ENCODE measurements at regions not wholly inside any gene's neighbourhood (a gene's known extent, or its start where the extent isn't known, plus 50 kb on each side); places are given as distances from the start of the nearest gene placed in this dataset.

DNA sequence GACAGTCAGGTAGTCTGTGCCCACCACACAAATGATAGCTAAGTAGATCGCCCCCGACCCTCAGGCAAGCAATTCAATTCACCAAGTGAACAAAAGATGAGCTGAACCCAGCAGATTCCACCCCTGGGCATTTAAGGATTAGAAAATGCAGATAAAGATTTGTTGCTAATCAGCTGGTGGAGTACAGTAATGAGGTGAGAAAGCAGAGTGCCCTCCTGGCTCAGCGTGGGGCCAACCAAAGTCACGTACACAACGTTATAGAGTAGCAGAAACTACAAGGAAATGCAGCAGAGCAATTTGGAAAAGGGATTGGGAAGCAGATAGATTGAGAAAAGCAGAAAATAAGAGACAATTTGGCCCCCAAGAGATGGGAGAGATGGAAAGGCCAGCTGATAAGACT, 91.2 kb downstream of the SOX9 start:
- DNase-seq: no peak

GRCh38 chr17:72215490-72215889, 94.7 kb downstream of the SOX9 start:
- DNase-seq: no peak

DNA sequence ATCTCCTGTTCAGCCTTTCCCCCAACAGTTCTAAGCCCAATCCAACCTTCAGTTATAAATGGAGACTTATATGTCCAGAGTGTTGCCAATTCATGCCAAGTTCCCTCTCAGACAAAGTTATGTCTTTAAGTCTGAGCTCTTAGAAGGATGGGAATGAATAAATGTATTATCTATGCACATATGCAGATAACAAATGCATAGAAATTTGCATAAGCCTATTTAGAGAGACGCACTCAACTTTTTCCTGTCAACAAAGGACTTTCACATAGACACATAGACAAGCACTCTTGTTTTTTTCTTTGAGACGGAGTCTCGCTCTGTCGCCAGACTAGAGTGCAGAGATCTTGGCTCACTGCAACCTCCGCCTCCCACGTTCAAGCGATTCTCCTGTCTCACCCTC, 95.1 kb downstream of the SOX9 start:
- DNase-seq: no peak

- no peak for DNase-seq
Observed at GRCh38 chr17:72219137-72219823, 98.5 kb downstream of the SOX9 start.

- DNase-seq: no peak
Observed at GRCh38 chr17:72219824-72220493, 99.1 kb downstream of the SOX9 start.

DNA sequence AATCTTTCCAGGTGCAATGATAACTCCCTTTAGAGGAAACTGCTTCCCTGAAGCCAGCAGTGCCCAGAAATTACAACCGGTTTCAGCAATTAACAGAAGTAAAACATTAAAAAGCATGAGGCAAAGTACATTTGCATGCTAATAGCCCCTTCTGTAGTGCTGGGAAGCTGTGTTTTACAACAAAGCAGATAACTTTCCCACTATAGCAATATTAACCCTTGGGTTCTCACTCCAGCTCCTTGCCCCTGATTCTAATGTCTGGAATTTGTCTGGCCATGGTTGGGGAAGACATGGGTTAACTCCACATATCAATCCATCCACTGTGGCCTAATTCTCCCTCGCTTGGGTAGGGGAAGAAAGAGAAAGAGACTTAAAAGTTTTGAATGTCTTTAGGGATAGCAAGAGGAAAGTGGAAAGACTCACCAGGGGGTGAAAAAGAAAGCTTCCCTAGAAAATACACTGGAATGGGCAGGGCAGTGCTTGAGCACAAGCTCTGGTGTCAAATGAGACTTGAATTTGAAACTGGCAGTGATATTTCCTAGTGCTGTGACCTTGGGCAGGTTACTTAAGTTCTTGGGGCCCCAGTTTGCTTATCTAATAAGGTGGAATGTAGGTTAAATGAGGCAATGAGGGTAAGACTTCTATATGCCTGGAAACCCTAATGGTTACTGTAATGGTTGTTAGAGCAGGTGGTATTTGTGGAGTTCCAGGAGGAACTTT, 102.0 kb downstream of the SOX9 start:
- DNase-seq: no peak

GRCh38 chr17:72223866-72224291, 103.1 kb downstream of the SOX9 start:
- no peak for DNase-seq

GRCh38 chr17:72226322-72226721, 105.5 kb downstream of the SOX9 start:
- DNase-seq: no peak

DNA sequence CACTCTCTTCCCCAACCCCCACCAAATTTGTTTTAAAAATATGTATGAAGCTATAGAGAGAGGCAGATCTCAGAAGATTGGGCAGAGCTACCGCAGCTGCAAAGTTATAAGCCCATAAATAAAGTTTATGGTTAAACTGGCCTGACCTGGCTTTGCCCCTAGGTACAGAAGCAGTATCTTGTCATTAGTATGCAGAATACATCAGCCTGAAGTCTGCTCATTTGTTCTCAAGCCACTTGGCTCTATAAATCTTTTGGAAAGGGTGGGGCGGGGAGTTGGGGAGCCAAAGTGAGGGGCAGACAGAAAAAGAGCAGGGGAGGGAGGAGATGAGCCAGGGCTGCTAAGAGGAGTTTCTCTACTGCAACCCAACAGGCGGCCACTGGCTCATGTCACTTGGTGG, 113.2 kb downstream of the SOX9 start:
- DNase-seq: no peak

DNA sequence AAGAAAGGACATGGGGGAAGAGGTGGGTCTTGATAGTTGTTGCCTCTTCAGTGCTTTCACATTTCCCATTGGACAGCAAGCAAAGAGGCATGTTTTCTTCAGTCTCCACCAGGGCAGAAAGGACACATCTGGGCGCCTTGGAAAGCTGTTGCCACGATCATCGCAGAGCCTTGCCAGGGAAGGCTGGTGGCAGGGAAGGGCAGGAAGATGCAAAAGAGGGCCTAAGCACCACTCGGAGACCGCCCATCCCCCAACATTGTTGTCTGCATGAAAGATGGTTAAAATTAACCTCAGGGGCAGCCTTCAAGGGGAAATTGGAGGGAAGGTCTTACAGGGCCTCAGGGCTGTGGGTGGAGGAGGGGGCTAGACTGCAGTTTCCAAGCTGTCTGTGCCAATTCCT, 114.2 kb downstream of the SOX9 start:
- DNase-seq: no peak

DNA sequence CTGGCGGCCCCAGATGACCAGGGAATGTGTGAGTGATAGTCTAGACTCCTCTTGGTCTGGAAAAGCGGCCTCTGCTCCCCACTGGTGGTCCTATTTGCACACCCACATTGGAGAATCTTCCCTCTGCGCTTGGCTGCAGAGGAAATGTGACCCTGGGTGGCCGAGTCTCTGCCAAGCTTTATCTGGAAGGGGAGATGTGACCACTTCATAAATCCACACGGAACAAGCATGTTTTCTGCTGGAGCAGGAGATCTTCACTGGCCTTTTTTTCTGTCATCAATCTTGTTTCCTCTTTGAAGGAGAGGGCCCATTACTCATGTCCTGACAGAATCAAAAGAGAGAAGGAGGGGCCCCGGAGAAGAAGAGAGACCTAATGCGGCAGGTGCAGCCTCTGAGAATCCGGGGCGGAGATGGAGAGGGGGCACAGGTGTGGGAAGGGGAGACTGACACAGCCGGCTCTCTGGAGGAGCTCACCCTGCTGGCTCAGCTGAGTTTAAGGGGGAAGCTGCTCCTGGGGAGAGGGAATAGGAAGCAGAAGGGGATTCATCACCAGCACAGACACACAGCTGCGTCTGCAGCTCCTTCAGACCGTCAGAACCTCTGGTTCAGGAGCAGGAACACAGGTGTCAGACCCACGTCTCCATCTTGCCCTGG, 116.3 kb downstream of the SOX9 start:
- DNase-seq: no peak

GRCh38 chr17:72238157-72238673, 117.4 kb downstream of the SOX9 start:
- no peak for DNase-seq

GRCh38 chr17:72239548-72239947, 118.7 kb downstream of the SOX9 start:
- no peak for DNase-seq

- DNase-seq: no peak
Observed at GRCh38 chr17:72240333-72240732, 119.5 kb downstream of the SOX9 start.

DNA sequence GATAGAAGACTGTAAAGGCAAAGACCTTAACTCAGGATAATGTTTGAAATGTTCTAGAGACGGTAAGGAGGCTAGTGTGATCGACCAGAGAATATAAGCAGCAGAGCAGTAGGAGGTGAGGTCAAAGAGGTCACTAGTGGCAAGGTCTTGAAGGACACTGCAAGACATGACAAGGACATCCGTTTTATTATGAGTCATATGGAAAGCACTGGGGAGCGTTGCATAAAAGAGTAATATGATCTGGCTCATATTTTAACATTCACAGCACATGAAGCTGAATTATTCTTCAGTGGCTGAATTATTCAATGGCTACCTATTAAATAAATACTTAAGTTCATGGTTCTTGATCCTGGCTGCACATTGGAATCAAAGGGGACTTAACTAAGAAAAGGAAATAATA, 123.7 kb downstream of the SOX9 start:
- no peak for DNase-seq

- no peak for DNase-seq
Observed at GRCh38 chr17:72244956-72245355, 124.1 kb downstream of the SOX9 start.

DNA sequence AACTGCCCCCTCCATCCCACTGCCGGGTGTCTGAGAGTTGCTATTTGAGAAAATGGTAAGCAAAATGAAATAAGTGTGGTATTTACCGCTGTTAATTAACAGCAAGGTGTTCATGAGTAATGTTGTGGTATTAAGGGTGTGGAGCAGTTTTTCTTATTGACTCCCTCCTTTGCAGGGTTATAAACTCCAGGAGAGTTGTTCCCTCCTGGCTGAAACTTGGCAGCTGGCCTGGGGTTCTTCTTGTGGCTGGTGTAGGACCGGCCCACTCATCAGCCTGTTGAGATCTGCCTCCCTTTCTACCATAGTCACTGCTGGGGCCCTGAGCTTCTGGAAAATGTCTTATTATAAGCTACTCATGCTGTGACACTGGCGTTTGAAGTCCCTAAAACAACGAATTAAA, 128.6 kb downstream of the SOX9 start:
- DNase-seq: no peak

DNA sequence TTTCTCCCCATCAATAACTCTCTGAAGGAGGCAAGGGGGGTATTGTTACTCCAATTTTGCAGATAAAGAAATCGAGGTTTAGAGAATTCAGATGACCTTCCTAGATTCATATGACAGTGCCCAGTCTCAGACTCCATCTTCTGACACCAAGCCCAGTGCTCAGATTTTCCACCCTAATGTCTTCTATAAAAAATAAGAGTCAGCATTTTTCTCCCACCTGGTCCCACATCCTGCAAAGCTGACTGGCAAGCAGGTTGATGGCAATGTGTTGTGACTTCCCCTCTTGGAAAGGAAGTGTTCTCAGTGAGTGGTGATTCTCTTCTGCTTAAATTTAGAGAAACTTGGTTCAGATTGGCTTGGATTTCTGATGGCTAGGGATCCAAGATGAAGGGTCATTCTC, 129.4 kb downstream of the SOX9 start:
- DNase-seq: no peak

DNA sequence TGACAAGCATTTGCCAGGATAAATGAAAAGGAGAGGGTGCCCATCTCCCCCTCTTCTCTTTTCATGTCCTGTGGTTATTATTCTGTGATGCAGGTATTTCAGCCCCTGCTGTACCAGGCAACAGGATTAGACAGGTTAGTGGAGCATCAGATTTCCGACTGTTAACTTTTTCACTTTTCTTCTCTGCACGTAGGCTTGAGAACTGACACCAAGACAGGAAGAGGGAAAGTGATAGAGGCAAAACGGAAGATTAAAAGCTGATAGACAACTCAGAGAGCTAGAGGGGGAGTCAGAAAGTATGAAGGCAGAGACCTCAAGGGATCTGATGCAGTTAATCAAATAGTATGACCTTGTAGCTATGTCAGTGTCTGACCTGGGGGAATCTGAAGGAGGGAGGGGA, 132.8 kb downstream of the SOX9 start:
- no peak for DNase-seq

DNA sequence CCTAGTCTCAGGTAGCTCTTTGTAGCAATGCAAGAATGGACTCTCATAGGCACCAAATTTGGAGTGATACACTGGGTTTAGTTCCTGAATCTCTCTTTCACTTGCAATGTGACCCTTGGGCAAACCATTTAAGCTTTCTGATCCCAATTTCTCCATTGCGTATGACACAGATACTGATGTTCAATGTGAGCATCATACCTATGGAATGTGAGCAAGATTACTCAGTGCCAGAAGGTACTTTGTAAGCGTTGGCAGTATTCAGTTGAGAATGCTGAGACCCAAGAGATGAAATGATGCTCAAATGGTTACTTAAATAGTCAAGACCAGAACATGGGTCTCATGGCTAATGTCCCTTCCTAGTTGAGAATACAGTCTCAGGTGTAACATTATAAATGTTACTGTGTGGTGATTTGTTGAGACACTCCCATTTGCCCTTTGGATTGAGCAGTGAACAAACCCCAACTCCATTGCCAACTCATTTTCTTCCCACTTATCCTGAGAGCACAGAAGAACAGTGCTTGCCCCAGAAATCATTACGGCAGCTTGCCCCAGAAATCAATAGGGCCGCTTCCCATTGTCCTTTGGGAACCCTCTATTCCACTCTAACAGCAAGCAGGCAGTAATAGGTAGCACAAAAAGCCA, 134.1 kb downstream of the SOX9 start:
- DNase-seq: no peak

GRCh38 chr17:72255481-72255880, 134.7 kb downstream of the SOX9 start:
- DNase-seq: no peak

DNA sequence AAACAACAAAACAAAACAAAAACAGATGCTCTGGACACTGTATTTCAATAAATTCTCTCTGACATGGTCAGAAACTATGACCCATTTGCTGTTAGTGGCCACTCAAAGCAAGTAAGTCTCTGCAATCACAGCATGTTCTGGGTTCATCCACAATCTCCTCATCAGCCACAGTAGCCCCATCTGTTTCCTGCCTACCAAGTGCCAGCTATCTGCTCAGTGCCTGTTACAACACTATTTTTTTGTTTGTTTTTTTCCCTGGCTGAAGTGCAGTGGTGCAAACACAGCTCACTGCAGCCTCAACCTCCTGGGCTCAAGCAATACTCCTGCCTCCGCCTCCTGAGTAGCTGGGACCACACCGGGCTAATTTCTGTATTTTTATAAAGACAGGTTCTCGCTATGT, 137.9 kb downstream of the SOX9 start:
- no peak for DNase-seq

GRCh38 chr17:72259922-72260321, 139.1 kb downstream of the SOX9 start:
- DNase-seq: no peak
